Frontal cortex (tissue), 3 donors: ENCODE measurements at regions not wholly inside any gene's neighbourhood (a gene's known extent, or its start where the extent isn't known, plus 50 kb on each side); places are given as distances from the start of the nearest gene placed in this dataset.

Source experiments
- DNase-seq, 2 donors: peaks; one replicate each; pipeline ENCODE4 v3.0.0; 2012; ENCODE audit warnings: low spot score in 2 of 2
- FAIRE-seq: peaks from 2 replicates; lab custom pipeline; 2012; peaks lifted over from hg19 to GRCh38; lab: Jason Lieb, UNC
- donor health status: control.
- donor health status: control.
- donor health status: control.

- no peak for DNase-seq
Measured at GRCh38 chr6:164113637-164114036, 699.1 kb downstream of the QKI start.

DNA sequence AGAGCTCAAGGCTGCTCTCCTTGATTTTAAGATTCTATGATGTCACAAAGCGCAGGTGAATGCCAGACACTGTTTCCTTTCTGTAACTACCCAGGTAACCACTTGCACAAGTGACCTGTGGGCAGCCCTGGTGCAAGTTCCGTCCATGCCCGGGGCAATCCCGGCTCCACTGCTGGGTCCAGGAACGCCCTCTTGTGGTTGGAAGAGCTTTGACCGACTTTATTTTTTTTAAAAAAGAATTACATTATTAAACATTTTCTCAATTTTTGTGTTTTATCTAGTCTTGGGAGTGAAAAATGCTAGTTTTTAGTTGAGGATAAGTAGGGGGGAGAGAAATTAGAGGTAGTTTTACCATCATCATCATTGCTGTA is 695.2 kb downstream of the QKI start:
- DNase-seq (no peak), FAIRE-seq (no peak)

More at GRCh38 chr6:164113637-164114036, 699.1 kb downstream of the QKI start:
- no peak for FAIRE-seq

- DNase-seq: no peak
- no peak for FAIRE-seq
Measured at GRCh38 chr6:164108869-164109769, 694.6 kb downstream of the QKI start.

DNA sequence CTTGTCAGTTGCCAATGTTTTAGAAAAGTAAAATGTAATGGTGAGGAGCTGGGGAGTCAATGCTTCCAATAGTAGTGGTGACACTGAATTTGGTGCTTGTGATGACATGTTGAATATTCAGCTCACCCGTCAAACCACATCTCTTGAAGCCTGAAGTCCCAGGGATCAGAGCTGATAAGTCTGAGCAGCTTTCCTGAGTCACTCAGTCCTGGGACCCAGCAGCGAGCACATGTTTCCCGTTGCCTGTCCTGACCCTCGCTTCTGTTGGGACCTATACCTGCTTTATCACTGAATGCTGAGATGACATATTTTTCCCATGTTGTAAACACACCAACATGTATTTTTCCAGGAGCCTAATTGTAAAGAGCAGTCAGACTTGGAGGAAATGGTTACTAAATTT is 693.6 kb downstream of the QKI start:
- DNase-seq (no peak), FAIRE-seq (no peak)

GRCh38 chr6:164107297-164107995 is 692.9 kb downstream of the QKI start:
- DNase-seq (no peak), FAIRE-seq (no peak)

GRCh38 chr6:164106345-164106769 is 691.8 kb downstream of the QKI start:
- peak in 1 of 2 donors; percentile 58 for DNase-seq

DNA sequence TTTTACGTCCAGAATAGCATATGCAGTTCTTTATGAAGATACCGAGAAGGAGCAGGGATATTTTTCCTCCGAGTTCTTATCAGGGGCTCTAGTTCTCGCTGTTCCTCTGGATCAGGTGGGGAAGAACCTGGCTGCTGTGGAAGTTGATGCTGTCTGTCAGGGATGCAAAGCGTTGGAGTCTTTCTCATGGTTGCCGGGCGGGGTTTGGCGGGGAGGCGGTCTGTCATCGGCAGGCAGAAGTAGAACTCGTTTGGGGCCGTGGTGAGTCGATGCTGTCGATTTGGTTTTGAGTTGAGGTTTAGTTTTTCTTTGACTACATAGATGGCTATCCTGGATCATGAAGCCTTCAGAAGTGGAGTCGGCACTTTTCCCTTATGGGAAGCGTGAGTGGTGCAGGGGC is 691.2 kb downstream of the QKI start:
- FAIRE-seq (no peak), DNase-seq (no peak)

More at GRCh38 chr6:164106345-164106769, 691.8 kb downstream of the QKI start:
- no peak for FAIRE-seq

GRCh38 chr6:164104432-164104831 is 689.9 kb downstream of the QKI start:
- no peak for DNase-seq
- FAIRE-seq: no peak

GRCh38 chr6:164102693-164103092 is 688.2 kb downstream of the QKI start:
- FAIRE-seq (no peak), DNase-seq (no peak)

- no peak for DNase-seq
- FAIRE-seq: no peak
Measured at GRCh38 chr6:164101859-164102258, 687.3 kb downstream of the QKI start.

DNA sequence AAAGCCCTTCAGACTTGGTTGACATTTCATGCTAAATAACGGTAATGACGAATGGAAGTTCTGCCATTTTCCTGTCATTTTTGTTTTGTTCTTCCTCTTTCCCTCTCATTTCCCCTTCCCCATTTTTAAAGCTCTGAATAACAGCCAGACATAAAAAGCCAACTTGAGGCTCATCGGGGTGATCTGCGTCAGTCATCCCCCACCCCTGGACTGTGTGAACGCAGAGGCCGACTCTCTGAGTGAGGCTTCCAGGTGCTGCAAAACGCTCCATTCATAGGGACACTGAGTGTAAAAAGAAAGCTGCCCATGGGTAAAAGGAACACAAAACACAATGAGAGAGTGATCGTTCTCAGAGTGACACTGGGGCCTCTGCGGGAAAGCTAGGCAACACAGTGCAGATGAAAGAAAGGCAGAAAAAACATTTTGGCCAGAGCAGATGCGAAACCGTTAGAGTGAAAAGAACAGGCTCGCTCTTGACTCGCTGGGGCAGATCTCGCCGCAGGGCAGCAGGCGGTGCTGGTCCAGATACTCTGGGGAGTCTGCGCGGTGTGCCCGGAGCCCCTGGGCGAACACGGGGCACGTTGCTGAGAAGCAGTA is 684.8 kb downstream of the QKI start:
- no peak for FAIRE-seq

GRCh38 chr6:164098857-164099267 is 684.3 kb downstream of the QKI start:
- no peak for FAIRE-seq
- no peak for DNase-seq

More for the DNA sequence above, 684.8 kb downstream of the QKI start:
- DNase-seq: no peak

GRCh38 chr6:164097551-164098398 is 683.3 kb downstream of the QKI start:
- FAIRE-seq (no peak), DNase-seq (no peak)

DNA sequence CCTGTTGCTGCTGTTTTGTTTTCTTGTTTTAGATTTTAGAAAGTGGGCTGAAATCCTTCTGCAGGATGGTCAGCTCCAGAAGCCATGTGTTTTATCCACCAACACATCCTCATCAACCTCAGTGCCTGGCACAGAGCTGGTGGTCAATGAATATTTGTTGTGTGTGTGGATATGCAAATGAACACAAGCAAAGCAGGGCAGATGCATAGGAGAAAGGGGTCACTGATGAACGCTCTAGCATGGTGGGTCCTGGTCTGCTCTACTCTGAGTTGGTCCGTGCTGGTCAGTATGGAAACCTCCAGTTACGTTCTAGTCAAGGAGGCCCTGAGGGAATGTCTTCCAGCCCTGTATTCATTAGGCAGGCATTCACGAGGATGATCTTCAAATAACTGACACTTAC is 682.5 kb downstream of the QKI start:
- no peak for FAIRE-seq

GRCh38 chr6:164095056-164095455 is 680.5 kb downstream of the QKI start:
- DNase-seq: no peak
- FAIRE-seq: no peak

More for the DNA sequence above, 682.5 kb downstream of the QKI start:
- DNase-seq: no peak

DNA sequence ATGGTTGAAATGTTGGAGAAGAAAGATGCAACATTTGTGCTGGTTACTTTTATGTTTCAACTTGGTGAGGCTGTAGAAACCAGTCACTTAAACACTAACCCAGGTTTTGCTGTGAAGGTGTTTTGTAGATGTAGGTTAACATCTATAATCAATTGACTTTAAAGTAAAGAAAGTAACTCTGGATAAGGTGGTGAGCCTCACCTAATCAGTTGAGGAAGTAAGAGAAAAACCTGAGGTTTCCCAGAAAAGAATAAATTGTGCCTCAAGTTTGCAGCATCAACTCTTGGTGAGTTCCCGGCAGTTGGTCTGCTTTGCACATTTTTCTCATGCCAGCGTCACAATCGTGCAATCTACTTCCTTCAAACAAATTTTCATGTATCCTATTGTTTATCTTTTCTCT is 673.4 kb downstream of the QKI start:
- FAIRE-seq (no peak), DNase-seq (no peak)

DNA sequence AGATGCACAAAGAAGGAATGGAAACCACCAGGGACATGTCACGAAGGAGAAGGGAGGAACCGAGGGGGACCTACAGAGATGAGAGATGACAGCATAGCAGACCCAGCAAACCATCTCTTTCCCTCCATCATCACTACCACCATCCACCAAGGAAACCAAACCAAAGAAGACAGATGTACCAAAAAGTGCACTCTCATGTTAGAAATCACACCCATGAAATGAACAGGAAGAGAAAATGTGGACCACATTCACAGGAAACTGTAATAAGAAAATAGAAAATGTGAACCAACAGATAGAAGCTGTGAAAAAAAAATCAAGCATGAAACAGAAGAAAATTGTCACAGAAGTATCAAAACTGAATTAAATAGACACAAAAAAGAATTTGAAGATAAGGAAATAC is 672.7 kb downstream of the QKI start:
- DNase-seq (no peak), FAIRE-seq (peak; percentile 45)

DNA sequence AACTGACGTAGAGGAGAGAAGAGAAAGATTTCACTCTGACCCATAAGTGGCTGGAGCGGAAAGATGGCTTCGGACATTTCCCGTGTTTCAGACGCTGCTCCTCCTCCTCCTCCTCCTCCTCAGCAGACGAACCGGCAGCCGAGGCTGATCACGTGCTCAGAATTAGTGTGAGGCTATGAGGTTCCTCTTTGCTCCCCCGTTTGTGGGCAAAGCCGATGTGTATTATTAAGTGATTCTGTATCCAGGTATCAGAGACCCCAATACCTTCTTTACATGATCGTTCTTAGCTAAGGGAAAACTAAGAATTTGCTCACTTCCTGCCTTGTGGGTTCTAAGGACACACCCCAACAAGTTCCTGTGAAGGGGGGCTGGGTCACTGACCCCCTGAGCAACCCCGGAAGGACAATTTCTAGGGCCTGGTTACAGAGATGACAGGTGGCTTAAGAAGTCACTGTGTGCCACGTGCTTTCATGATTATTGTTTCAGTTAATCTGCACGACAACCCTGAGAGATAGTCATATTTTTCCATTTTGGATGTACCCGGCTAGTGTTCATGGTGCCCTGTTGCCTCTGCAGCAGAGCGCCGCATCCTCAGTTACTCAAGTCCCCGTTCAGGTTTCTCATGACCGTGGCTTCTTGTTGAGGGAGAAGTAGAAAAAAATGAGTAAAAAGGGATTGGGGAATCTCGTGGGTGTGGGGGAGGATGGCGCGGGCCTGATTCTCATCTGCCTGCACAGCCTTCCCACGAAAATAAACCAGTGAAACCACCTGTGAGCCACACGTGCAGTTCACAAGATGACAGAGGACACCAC is 671.8 kb downstream of the QKI start:
- FAIRE-seq (no peak), DNase-seq (no peak)
